ENCODE measurements at regions not wholly inside any gene's neighbourhood (a gene's known extent, or its start where the extent isn't known, plus 50 kb on each side); places are given as distances from the start of the nearest gene placed in this dataset.

GRCh38 chr3:4029135-4029534 lies 229.9 kb downstream of the LRRN1 start:
- DNase-seq (ENCODE audit: low spot score) = no peak

GRCh38 chr3:4030624-4031023 lies 231.4 kb downstream of the LRRN1 start:
- DNase-seq (ENCODE audit: low spot score) = no peak

- DNase-seq (ENCODE audit: low spot score) = no peak
These were observed 234.1 kb downstream of the LRRN1 start for GRCh38 chr3:4033296-4033695.

GRCh38 chr3:4036046-4036445 lies 236.8 kb downstream of the LRRN1 start:
- DNase-seq (ENCODE audit: low spot score) = no peak

GRCh38 chr3:4038351-4038750 lies 239.1 kb downstream of the LRRN1 start:
- no peak for DNase-seq (ENCODE audit: low spot score)

- no peak for DNase-seq (ENCODE audit: low spot score)
These were observed 242.8 kb downstream of the LRRN1 start for GRCh38 chr3:4042070-4042469.

GRCh38 chr3:4042869-4043268 lies 243.6 kb downstream of the LRRN1 start:
- no peak for DNase-seq (ENCODE audit: low spot score)

- no peak for DNase-seq (ENCODE audit: low spot score)
These were observed 244.8 kb downstream of the LRRN1 start for GRCh38 chr3:4043867-4044575.

GRCh38 chr3:4044619-4045018 lies 245.4 kb downstream of the LRRN1 start:
- no peak for DNase-seq (ENCODE audit: low spot score)

- no peak for DNase-seq (ENCODE audit: low spot score)
These were observed 246.5 kb downstream of the LRRN1 start for GRCh38 chr3:4045756-4046155.

GRCh38 chr3:4047366-4047765 lies 248.1 kb downstream of the LRRN1 start:
- no peak for DNase-seq (ENCODE audit: low spot score)

- no peak for DNase-seq (ENCODE audit: low spot score)
These were observed 250.5 kb upstream of the SETMAR start for GRCh38 chr3:4052706-4053105.

GRCh38 chr3:4053975-4054374 lies 249.2 kb upstream of the SETMAR start:
- no peak for DNase-seq (ENCODE audit: low spot score)

GRCh38 chr3:4060064-4060463 lies 243.1 kb upstream of the SETMAR start:
- peak; percentile 24 for DNase-seq (ENCODE audit: low spot score)

GRCh38 chr3:4060603-4061002 lies 242.6 kb upstream of the SETMAR start:
- DNase-seq (ENCODE audit: low spot score) = no peak

- no peak for DNase-seq (ENCODE audit: low spot score)
These were observed 242.0 kb upstream of the SETMAR start for GRCh38 chr3:4061195-4061594.

- no peak for DNase-seq (ENCODE audit: low spot score)
These were observed 241.3 kb upstream of the SETMAR start for GRCh38 chr3:4061783-4062360.

- DNase-seq (ENCODE audit: low spot score) = no peak
These were observed 240.5 kb upstream of the SETMAR start for GRCh38 chr3:4062621-4063020.

- no peak for DNase-seq (ENCODE audit: low spot score)
These were observed 239.1 kb upstream of the SETMAR start for GRCh38 chr3:4063916-4064574.

GRCh38 chr3:4065085-4065484 lies 238.1 kb upstream of the SETMAR start:
- no peak for DNase-seq (ENCODE audit: low spot score)

GRCh38 chr3:4065554-4065953 lies 237.6 kb upstream of the SETMAR start:
- no peak for DNase-seq (ENCODE audit: low spot score)

GRCh38 chr3:4067893-4068292 lies 235.3 kb upstream of the SETMAR start:
- no peak for DNase-seq (ENCODE audit: low spot score)

GRCh38 chr3:4069796-4070195 lies 233.4 kb upstream of the SETMAR start:
- no peak for DNase-seq (ENCODE audit: low spot score)
